ENCODE measurements at regions not wholly inside any gene's neighbourhood (a gene's known extent, or its start where the extent isn't known, plus 50 kb on each side); places are given as distances from the start of the nearest gene placed in this dataset.

- DNase-seq: no peak
Measured at GRCh38 chr4:3715855-3716630, 50.1 kb upstream of the ADRA2C start.

GRCh38 chr4:3715061-3715854 is 50.9 kb upstream of the ADRA2C start:
- no peak for DNase-seq

- no peak for DNase-seq
Measured at GRCh38 chr4:3714642-3715001, 51.6 kb upstream of the ADRA2C start.

GRCh38 chr4:3713817-3714641 is 52.2 kb upstream of the ADRA2C start:
- no peak for DNase-seq

GRCh38 chr4:3713346-3713745 is 52.8 kb upstream of the ADRA2C start:
- DNase-seq: no peak

- no peak for DNase-seq
Measured at GRCh38 chr4:3712936-3713335, 53.2 kb upstream of the ADRA2C start.

GRCh38 chr4:3712112-3712805 is 53.9 kb upstream of the ADRA2C start:
- no peak for DNase-seq

GRCh38 chr4:3711183-3712111 is 54.7 kb upstream of the ADRA2C start:
- no peak for DNase-seq

- DNase-seq: no peak
Measured at GRCh38 chr4:3710451-3711182, 55.6 kb upstream of the ADRA2C start.

- DNase-seq: no peak
Measured at GRCh38 chr4:3709846-3710441, 56.2 kb upstream of the ADRA2C start.

- DNase-seq: no peak
Measured at GRCh38 chr4:3709061-3709845, 56.9 kb upstream of the ADRA2C start.

- no peak for DNase-seq
Measured at GRCh38 chr4:3708611-3709010, 57.6 kb upstream of the ADRA2C start.

- DNase-seq: no peak
Measured at GRCh38 chr4:3708103-3708510, 58.1 kb upstream of the ADRA2C start.

- DNase-seq: no peak
Measured at GRCh38 chr4:3707423-3708102, 58.6 kb upstream of the ADRA2C start.

- DNase-seq: no peak
Measured at GRCh38 chr4:3706565-3707422, 59.4 kb upstream of the ADRA2C start.

GRCh38 chr4:3706111-3706511 is 60.1 kb upstream of the ADRA2C start:
- DNase-seq: no peak

GRCh38 chr4:3705236-3705987 is 60.8 kb upstream of the ADRA2C start:
- no peak for DNase-seq

Data from NCI-H146 (cell line).